NCI-H510A treated with DMSO at 0.1 percent for 48 hours (cell line): ENCODE measurements at regions not wholly inside any gene's neighbourhood (a gene's known extent, or its start where the extent isn't known, plus 50 kb on each side); places are given as distances from the start of the nearest gene placed in this dataset.
"Not testable (repeated sequence)": the region's sequence is repeated elsewhere in the genome, so short reads cannot be mapped to it uniquely, and the experiment has no call there.

Experiments
- DNase-seq: peaks from one replicate; lab custom pipeline; 2025; lab: John Stamatoyannopoulos, UW

DNA sequence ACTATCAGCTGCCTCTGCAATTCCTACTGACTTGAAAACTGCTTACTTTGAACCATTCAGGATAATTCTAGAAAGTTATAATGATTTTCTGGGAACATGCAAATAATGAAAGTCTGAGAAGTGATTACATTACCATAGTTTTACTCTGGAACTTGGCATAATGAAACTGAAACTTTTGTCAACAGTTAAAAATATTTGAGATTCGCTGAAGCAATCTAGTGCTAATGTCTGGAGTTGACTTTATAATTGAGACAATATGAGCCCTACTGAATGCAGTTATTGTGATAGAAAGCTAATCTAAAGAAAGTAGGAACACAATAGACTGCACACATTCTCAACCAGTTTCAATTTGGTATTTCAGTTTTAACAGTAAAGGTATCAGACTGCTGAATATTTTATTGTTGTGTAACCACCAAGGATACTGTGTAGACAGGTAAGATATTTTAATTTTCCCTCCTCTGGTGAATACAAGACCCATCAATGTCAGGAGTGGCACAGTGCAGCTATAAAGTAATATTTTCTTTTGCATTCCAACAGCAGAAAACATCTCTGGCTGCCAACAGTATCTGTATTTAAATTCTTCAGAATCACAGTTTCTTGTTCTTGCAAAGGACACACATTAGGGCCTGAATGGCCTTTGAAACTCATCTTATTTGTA is 483.5 kb downstream of the ATP23 start:
- no peak for DNase-seq

DNA sequence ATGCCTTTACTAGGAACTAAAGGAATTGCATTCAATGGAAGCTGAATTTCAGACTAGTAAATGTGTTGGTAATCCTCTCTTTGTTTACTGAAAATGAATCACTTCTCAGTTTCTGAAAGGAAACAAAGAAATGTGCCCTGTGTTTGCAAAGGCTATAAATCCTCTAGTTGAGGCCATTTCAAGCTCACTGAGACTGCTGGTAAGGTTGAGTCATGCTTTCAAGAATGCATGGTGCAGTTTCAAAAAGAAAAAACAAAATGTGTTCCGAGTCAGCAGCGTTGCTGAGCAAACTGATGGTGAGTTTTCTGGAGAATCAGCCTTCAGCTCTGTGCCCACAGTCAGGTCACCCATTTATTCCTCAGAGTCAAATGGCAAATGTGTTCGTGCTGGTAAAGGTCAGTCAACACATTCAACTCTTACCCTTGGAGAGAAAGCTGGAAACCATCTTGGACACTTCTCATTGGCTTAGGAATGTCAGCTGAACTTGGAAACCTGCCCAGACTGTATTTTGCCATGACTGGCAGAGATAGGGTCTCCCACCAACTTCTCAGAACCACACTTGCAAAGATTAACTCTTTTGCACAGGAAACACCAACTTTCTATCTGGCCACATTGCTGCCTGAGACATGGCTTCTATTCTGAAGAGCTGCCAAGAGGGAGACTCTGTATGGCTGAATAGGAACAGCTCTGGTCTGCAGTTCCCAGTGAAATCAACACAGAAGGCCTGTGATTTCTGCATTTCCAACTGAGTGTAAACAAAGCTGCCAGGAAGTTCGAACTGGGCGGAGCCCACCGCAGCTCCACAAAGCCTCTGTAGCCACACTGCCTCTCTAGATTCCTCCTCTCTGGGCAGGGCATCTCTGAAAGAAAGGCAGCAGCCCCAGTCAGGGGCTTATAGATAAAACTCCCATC is 484.4 kb downstream of the ATP23 start:
- DNase-seq, result peak; percentile 36

DNA sequence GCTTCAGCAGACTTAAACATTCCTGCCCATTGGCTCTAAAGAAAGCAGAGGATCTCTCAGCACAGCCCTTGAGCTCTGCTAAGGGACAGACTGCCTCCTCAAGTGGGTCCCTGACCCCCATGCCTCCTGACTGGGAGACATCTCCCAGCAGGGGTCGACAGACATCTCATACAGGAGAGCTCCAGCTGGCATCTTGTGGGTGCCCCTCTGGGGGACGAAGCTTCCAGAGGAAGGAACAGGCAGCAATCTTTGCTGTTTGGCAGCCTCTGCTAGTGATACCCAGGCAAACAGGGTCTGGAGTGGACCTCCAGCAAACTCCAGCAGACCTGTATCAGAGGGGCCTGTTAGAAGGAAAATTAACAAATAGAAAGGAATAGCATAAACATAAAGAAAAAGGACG is 485.1 kb downstream of the ATP23 start:
- DNase-seq, result not testable (repeated sequence)

GRCh38 chr12:58433959-58434358 is 486.3 kb downstream of the LRIG3 start:
- DNase-seq, result no peak

DNA sequence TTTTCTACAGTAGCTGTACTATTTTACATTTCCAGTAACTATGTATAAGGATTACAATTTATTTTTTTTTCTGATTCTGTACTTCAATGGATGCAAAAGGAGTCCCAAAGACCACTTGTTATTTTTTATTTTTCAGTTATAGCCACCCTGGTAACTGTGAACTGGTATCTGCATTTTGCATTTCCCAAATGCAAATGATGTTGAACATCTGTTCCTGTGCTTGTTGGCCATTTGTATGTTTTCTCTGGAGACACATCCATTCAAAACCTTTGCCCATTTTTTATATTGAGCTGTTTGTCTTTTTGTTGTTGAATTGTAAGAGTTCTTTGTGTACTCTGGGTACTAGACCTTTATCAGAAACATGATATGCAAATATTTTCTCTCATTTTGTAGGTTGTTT is 485.6 kb downstream of the LRIG3 start:
- no peak for DNase-seq

- no peak for DNase-seq
Measured at GRCh38 chr12:58435647-58436046, 484.7 kb downstream of the LRIG3 start.

DNA sequence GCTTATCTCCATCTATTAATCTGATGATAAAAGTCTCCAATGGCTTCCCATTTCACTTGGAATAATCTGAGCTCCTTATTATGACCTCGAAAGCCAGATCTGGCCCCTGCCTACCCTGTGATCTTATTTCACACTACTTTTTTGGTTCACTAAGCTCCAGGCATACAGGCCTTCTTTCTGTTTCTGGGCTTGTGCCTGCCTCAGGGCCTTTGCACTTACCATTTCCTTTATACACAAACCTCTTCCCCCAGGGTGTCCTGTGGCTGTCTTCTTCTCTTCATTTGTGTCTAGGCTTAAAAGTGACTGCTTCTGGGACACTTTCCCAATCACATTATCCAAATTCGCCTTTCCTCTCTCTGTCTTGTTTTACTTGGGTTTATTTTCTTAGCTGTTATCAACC is 478.8 kb downstream of the LRIG3 start:
- DNase-seq, result no peak

DNA sequence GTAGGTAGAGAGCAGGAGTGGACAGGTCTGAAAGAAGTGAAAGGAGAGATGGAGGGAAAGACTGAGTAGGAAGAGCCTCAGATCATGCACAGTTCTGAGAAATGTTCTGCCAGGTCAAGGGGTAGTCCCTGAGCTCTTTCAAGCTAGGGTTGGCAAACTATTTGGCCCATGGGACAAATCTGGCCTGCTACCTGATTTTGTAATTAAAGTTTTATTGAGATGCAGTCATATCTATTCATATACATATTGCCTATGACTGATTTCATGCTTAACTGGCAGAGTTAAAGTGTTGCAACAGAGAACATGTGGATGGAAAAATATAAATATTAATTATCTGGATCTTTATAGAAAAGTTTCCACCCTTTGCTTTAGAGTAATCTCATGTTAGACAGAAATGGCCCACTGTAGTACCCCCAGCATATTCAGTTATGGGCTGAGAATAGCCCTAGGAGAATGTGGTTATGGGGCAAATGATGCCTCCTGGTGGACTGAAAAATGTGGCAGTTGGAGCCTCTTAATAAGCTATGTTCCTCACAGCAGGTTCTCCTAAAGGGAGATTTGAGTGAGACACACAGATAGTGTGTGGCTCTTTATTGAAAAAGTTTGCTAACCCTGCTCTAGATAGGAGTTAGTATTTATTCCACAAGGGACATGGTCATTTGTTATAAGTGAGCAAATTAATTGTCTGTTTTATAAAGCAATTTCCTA is 476.9 kb downstream of the LRIG3 start:
- DNase-seq, result no peak

- DNase-seq, result peak; percentile 20
Measured at GRCh38 chr12:58443981-58444371, 476.3 kb downstream of the LRIG3 start.

DNA sequence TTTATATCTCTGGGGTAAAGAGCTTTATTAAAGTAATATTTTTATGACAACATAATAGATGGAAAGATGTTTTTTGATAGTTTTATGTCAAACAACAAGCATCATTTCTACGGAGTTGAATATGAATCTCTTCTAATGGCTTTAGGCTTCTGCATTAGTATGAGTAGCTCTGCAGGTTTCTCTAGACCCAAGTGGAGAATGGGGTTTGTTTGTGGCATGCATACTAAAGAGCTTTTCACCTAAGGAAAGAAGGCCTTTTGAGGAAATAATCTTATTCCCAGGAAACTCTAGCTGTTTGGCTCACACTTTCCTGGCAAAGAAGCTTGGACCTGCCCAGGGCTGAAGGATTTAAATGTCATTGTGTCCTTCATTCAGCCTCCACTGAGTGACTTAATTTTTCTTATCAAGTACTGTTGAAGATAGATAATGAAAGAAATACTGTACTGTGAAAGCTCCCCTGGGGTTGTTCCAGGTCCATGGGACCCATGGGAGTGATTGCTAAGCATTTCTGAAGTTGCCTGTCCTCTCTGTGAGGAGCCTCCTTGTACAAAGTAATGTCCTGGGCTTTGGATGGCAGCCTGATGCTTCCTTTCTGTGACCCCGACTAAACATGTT is 469.3 kb downstream of the LRIG3 start:
- no peak for DNase-seq

- DNase-seq, result no peak
Measured at GRCh38 chr12:58452546-58452945, 467.8 kb downstream of the LRIG3 start.

GRCh38 chr12:58453306-58453705 is 467.0 kb downstream of the LRIG3 start:
- DNase-seq, result no peak

DNA sequence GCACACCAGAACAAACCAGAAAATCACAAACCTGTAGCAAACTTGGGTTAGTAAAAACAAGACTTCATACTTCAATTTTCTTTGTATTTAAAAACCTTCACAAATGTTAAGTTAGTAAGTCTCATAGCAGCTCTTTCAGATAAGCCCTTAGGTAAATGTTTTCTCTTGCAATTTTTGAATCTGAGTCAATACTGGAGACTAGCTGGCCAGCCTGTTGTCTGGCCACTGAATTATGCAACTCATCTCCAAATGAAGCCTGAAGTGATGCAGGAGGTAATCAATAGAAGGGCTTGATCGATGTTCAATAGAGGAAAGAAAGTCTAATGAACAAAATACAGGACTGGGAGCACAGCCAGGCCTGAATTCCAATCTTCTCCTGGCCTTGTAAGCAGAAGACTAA is 465.2 kb downstream of the LRIG3 start:
- no peak for DNase-seq

DNA sequence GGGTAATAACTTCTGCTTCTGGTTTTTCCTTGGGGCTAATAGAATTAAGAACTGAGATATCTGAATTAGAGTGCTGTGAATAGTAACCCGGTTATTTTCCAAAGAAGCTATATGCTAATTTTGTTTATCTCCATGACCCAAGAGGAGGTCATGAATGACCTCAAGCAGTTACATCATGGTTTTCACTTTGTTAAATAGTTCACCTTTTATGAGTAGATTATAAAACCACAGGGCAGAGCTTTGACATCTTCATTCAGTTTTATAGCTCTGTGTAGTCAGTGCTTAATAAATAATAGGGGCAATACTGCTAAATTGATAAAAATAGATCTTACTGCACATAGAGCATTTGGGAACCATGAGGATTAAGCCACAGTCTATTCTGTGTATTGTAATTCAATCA is 462.2 kb downstream of the LRIG3 start:
- no peak for DNase-seq

DNA sequence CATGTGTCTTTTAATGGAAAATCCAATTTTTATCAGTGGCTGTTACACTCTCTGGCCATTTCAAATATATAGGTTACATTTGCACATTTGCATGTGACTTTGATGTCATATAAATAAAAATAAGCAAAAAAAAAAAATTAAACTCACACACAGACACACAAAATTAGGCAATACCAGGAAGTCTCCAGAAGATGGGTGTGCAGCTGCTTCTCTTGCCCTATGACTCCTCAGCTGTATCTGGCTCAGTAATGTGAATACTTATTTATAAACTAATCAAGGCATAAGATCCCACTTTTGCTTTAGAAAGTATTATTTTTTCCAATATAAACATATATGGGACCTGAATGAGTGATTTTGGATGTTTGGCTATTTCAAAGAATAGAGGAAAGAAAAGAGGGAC is 461.1 kb downstream of the LRIG3 start:
- DNase-seq, result no peak

DNA sequence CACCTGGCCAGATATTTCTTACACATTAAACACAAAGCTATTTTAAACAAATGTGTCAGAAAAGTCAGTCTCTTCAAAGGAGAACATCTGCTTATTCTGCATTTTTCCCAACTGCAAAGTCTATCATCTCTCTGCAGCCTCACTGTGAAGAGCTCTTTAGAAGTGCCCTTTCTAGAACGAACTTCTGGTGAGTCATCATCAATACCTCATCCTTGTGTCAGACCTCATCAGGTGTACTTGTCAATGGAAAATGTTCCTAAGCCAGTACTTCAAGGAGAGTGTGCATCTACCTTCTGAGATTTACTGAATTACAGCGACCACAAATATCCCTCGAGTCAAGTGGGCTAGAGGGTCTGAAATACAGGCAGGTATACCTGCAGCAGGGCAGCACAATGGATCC is 457.3 kb downstream of the LRIG3 start:
- no peak for DNase-seq

DNA sequence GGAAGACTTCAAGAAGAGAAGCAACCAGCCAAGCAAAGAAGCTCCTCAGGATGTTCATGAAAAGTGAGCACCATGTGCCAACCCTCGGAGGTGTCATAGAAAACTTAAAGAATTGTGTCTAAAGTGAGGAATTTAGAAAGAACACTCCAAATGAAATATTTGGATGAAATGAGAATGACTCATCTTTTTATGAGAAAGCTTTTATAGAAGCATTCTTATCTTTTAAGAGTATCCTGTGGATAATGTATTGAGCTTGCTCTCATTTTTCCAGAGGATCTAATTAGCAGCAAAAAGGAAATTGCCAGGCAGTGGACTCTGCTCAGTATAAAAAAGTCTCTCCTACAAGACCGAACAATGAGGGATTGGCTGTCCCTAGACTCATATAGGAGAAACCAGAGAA is 454.9 kb downstream of the LRIG3 start:
- DNase-seq, result no peak

- DNase-seq, result no peak
Measured at GRCh38 chr12:58470266-58471010, 449.9 kb downstream of the LRIG3 start.

DNA sequence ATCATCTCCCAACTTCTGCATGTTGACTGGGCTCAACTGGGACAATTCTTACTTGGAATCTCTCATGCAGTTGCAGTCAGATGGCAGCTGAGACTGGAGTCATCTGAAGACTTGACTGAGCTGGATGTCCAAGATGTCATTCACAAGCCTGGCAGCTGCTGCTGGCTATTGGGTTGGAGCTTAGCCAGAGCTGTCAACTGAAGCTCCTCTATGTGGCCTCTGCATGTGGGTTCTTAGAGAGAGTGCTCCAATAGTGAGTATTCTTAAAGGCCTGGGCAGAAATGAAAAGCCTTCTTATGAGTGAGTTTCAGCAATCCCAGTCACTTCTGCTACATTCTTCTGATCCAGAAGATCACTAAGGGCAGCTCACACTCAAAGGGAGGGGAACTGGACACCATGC is 440.9 kb downstream of the LRIG3 start:
- no peak for DNase-seq

DNA sequence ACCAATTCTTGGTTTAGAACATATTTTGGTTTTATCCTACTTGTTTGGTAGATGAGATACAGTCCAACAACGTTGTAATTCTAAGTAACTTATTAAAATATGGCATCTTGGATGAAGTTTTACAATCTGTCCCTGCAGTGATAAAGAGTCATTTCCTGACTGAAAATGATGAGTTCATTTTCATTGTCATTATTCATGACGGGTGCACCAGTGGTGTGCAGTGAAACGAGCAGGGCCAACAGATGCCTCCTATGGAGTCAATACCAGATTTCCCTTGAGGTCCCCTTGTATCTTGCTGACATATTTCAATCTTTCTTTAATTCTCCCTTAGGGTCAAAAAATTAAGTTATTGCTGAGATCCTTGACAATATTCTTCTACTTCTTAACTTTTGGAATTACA is 438.5 kb downstream of the LRIG3 start:
- DNase-seq, result no peak

DNA sequence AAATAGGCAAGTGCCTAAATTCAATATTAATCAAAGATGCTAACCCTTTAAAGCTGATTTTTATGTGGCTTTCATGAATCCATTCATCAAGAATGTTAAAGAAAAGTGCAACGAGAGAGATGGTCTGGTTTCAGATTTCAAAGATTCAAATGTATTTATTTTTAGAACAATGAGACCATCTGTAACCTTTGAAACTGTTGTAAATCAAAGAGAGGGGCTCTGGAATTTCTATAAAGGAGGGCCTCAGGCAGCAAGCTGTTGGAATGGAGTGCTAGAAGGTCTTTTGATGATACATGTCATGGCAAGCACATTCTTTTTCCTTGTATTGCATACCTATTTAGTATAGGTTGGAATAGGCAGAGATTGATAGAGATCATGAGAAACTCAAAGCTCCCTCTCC is 433.0 kb downstream of the LRIG3 start:
- DNase-seq, result no peak

- DNase-seq, result no peak
Measured at GRCh38 chr12:58487678-58488161, 432.6 kb downstream of the LRIG3 start.
